ENCODE measurements at regions not wholly inside any gene's neighbourhood (a gene's known extent, or its start where the extent isn't known, plus 50 kb on each side); places are given as distances from the start of the nearest gene placed in this dataset.

DNA sequence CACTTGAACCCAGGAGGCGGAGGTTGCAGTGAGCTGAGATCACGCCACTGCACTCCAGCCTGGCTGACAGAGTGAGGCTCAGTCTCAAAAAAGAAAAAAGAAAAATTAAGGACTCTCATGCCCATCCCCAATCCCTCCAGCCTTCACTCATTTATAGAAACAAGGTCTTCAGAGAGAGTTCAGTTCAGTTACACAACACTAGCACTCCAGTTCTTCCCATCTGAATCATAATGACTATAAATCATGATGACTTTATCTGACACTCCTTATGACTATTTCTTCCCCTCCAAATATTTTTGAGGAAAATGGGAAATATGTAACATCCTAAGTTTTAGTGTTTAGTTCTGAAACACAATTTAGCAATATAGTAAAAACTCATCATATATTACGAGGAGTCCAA is 107.4 kb upstream of the LSM8 start:
- TF ChIP-seq, protein P1, sequence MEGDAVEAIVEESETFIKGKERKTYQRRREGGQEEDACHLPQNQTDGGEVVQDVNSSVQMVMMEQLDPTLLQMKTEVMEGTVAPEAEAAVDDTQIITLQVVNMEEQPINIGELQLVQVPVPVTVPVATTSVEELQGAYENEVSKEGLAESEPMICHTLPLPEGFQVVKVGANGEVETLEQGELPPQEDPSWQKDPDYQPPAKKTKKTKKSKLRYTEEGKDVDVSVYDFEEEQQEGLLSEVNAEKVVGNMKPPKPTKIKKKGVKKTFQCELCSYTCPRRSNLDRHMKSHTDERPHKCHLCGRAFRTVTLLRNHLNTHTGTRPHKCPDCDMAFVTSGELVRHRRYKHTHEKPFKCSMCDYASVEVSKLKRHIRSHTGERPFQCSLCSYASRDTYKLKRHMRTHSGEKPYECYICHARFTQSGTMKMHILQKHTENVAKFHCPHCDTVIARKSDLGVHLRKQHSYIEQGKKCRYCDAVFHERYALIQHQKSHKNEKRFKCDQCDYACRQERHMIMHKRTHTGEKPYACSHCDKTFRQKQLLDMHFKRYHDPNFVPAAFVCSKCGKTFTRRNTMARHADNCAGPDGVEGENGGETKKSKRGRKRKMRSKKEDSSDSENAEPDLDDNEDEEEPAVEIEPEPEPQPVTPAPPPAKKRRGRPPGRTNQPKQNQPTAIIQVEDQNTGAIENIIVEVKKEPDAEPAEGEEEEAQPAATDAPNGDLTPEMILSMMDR (IDR thresholded peaks at IDR 0.05) = no peak
- DNase-seq (ENCODE audit: low spot score) = no peak

DNA sequence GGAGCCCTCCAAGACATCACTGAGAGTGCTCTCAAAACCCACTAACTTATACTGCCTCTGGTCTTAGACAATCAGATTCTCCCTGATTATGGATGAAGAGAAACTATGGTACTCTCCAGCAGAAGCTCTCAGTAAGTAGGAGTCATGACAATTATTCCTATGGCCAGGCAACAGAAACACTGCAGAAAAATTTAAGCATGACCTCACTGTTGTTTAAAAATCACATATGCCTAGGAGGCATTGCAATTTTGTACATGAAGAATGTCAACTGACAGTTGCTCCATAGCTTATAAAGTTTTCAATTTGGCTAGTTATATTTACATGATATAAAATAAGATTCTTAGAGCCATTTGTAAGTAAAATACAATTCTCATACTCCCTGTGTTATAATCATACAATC is 105.9 kb upstream of the LSM8 start:
- no peak for DNase-seq (ENCODE audit: low spot score)
- H3K4me3 ChIP-seq = no peak overlapping the region
- no peak overlapping the region for H3K27ac ChIP-seq
- TF ChIP-seq, protein P1 (IDR thresholded peaks at IDR 0.05) = no peak

More for the DNA sequence above, 107.4 kb upstream of the LSM8 start:
- Histone ChIP-seq H3K4me3 (no peak overlapping the region), H3K27ac (no peak overlapping the region)

DNA sequence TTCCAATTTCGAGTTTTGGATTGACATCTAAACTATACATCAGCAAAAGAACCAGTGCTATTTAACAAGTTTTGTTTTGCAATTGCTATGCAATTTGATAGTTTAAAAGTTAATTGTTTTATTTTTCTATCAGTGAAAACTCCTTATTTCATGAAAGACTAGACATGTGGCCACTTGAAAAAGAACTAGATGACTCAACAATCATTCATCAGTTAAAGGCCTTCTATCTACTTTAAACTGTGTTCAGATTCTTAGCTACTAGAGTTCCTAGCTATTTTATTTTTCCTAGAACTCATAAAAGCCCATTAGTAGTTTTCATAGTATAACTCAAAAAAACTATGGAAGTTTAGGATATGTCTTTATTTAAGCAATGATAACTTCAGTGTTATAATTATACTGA is 104.6 kb upstream of the LSM8 start:
- H3K4me3 ChIP-seq = no peak overlapping the region
- no peak for DNase-seq (ENCODE audit: low spot score)
- TF ChIP-seq, protein P1 (IDR thresholded peaks at IDR 0.05) = no peak
- H3K27ac ChIP-seq = no peak overlapping the region

DNA sequence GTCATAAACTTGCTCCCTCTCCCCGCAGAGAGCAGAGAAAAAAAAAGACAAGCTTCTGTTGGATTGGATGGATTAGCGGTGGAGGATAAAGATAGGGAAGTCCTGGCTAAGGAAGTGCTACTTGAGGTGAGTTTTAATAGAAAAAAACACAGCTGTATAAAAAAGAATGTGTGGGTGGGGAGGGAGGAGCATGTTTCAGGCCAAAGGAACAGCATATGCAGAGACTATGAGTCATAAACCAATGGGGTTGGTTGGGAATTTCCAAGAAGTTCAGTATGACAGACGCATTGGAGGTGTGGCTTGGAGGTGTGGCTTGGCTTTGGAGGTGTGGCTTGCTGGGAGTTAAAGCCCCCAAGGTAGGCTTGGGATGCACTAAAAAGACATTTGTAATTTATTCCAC is 103.0 kb upstream of the LSM8 start:
- TF ChIP-seq, protein P1 (IDR thresholded peaks at IDR 0.05) = no peak
- Histone ChIP-seq H3K4me3 (no peak overlapping the region), H3K27ac (no peak overlapping the region)
- no peak for DNase-seq (ENCODE audit: low spot score)

DNA sequence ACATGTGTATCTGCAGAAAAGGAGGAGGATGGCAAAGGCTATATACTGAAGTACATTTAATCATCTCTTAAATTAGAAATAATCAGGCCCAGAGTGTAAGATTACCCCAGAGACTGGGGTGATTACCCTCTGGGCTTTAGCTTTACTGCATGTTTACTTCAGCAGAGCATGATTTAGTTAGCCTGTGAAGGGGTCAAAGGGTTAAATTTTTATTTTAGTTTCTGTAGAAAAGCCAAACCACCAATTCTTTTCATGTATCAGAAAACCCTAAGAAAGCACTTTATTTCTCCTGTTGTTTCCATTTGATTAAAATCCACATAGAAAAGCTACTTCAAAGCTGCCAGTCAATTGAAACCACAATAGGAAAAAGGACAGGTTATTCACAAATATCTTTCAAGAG is 101.5 kb upstream of the LSM8 start:
- TF ChIP-seq, protein P1 (IDR thresholded peaks at IDR 0.05) = no peak
- Histone ChIP-seq H3K27ac (no peak overlapping the region), H3K4me3 (no peak overlapping the region)
- DNase-seq (ENCODE audit: low spot score) = no peak

DNA sequence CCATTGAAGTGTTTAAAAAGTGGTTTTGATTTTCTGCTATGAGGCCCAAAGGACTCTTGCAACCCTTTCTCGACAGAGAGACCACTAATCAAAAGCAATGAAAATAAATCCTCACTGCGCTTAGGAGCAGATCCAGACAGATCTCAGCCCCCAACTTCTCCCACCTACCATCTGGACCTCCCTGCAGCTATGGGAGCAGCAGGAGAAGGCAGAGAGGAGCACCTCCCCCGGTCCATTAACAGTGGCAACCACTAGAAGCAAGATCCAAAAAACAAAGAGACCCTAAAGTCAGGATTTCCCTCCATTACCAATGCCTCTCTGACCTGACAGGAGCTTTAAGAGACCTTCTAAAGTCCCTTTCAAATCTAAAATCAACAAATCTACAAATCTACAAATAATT is 99.0 kb upstream of the LSM8 start:
- TF ChIP-seq, protein P1 (IDR thresholded peaks at IDR 0.05) = no peak
- no peak for DNase-seq (ENCODE audit: low spot score)
- H3K4me3 ChIP-seq = no peak overlapping the region

DNA sequence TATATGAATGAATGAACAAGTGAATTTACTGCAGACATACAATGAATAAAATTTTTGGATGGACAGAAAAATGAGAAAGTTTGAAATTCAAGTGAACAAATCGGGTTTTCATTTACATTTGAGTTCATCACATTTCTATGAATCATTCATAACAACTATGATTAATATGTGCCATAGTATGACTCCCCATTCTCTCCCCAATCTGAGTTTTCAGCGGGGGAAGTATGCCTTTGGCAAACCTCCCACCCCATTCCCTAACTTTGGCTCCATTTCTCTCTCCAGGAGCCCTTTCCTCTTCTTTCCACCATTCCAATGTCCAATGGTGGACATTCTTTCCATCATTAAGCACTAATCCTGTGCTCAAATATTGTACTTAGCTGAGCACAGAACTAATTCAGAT is 96.8 kb upstream of the LSM8 start:
- Histone ChIP-seq H3K27ac (no peak overlapping the region), H3K4me3 (no peak overlapping the region)
- TF ChIP-seq, protein P1 (IDR thresholded peaks at IDR 0.05) = no peak

More for the DNA sequence above, 99.0 kb upstream of the LSM8 start:
- no peak overlapping the region for H3K27ac ChIP-seq

More for the DNA sequence above, 96.8 kb upstream of the LSM8 start:
- no peak for DNase-seq (ENCODE audit: low spot score)

Measured in coronary artery (tissue), 2 donors.